Epidermal melanocyte (primary cell): ENCODE measurements at regions not wholly inside any gene's neighbourhood (a gene's known extent, or its start where the extent isn't known, plus 50 kb on each side); places are given as distances from the start of the nearest gene placed in this dataset.

ENCODE experiments used
- DNase-seq: peaks from one replicate; pipeline ENCODE4 v3.0.0; 2011; ENCODE audit warnings: low spot score; ENCODE audit not compliant: insufficient read length

DNA sequence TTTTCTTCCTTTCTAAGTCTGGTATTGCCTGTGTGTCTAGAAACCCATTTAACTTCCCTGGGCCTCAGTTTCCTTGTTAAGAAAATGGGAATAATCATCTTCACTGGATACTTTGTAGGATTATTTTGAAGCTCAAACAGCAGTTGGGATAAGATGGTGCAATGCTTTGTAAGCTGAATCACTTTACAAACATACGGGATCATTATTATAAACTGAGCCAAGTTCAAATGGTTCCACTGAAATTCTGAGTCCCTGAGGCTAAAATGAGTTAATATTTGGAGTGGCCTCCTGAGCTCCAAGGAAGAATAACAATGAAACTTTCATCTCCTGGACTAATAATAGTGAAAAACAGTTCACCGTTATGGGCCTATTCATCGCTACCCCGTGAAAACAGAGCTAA, 388.0 kb downstream of the PLPP3 start:
- DNase-seq = no peak

DNA sequence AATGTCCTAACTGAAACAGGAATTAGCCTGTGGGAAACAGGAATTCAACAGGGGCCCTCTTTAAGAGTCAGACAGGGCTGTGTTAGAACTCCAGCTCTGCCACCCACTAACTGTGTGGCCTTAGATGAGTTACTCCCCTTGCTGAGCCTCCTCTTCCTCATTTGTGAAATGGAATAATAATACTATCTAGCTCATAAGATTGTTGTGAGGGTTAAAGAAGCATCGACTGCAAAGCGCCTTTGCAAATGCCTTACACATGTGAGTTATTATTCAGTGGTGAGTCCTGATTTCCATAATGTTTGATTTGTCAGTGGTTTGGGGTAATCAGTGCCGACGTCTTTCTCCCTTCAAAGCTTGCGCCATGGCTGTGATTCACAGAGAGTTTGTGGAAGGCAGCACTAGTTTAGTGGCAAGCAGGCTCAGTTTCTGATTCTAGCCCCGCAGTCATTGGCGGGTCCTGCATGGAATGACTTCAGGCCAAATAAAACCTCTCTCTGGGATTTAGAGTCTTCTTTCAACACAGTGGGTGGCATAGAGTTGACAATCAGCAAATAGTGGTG, 388.5 kb downstream of the PLPP3 start:
- no peak for DNase-seq

DNA sequence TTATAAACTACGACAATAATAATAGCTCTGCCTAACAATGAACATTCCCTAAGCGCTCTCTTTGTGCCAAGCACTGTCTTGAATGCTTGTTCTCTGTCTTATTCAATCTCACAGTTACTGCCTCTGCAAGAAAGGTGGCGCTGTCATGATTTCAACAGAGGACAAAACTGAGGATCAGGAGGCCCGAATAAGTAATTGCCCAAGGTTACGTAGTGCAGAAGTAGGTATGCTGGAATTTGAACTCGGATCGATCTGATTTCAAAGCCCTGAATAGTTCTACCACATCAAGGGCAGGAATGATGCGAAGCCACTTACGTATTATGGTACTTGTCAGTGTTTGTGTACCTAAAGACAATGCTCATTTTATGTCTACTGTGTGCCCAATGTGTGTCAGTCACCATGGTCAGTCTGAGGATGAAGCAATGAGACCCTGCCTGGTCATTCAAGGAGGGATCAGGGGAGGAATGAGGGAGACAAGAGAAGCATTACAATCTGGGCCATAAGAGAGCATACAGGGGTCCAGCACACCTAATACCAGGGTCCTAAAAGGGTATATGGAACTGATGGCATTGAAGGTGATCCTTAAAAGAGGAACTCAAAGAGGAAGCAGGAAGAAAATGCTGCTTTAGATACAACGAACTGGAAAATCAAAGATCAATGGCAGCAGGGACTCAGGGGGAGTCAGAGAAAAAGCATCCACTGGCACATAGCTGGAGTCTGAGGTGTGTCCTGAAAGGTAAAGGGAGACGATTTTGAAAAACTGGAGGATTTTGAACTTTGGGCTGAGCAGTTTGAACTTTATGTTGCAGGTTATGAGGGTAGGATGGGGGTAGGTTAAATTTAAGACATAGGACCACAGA, 389.2 kb downstream of the PLPP3 start:
- DNase-seq = no peak

DNA sequence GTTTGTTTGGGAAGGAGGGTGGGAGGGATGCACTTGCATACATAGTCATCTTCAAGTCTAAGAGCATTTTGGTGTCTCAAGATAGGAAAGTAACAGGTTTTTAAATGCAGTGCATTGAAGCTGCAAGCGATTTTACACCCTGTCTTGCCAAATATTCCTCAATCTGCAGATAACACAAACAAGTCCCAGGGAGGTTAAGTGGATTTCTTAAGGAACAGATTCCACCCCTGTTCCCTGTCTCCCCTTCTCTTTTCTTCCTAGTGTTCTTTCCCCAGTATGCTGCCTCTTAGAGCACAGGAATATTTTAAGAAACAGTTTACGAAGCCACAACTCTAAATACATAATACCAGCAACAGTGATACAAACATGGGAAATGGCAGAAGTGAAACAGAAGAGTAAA, 389.9 kb downstream of the PLPP3 start:
- DNase-seq = no peak

DNA sequence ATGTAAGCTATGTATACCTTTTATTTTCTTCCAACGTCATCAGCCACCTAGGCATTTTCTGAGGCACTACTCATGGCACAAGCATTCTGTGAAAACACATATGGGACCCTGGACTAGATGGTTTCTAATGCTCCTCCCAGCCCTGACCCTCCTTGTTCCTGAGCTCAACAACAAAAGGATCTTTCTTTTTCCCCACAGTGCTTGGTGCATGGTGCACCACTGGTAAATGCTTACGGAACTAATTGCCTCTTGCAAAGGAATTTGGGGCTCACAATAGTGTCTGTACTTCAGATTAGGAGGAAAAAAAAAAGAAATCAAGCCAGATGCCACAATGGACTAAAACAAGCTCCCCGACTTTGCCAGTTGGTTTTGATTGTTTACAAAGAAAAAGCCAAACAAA, 390.5 kb downstream of the PLPP3 start:
- DNase-seq = no peak

GRCh38 chr1:56188221-56188620, 391.1 kb downstream of the PLPP3 start:
- no peak for DNase-seq

DNA sequence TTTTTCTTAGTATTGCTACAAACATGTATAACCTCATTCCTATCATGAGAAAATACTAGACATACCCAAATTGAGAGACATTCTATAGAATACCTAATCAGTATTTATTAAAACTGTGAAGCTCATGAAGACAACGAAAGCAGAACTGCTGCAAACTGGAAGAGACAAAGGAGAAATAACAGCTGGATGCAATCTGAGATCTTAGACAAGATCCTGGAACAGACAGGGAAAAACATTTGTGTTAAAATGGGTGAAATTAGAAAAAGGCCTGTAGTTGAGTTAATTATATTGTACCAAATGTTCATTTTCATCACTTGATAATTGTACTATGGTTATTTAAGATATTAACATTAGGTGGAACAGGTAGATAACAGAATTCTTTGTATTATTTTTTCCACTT, 392.0 kb downstream of the PLPP3 start:
- DNase-seq = no peak

GRCh38 chr1:56185493-56185892, 393.9 kb downstream of the PLPP3 start:
- no peak for DNase-seq

DNA sequence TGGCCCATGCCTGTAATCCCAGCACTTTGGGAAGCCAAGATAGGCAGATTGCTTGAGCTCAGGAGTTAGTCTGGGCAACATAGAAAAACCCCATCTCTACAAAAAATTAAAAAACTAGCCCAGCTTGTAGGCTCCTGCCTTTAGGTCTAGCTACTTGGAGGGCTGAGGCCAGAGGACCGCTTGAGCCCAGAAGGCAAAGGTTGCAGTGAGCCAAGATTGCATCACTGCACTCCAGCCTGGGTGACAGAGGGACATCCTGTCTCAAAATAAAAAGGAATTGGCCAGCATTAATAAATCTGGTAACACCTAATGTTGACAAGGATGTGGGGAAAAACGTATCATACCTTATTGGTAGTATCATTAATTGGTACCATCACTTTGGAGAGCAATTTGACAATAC, 396.2 kb downstream of the PLPP3 start:
- no peak for DNase-seq

DNA sequence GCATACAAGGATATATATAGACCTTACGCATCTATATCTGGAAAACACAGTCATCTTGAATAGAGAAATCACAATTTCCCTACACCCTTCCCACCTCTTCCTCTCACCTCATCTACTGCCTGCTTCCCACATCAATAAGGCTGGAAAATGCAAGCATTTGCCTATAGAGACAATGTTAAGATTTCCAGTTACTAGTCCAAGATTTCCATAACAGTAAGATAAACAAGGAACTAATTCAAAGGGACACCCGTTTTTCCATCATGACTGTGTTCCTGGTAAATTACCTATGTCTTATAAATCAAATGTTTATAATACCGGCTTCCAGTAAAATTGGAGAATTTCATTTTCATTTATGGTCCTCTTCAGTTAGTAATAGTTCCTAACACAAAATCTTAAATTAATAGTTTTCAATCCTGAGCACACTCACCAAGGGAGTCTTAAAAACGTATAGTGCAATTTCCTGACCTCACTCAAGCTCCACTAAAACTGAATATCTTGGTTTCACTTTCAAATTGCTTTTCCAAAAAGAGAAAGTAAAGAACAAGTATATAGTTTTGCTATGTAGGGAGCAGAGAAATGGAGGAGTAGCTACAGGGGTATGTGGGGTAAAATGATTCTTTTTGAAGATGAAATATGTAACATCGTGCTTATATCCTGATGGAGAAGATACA, 398.7 kb downstream of the PLPP3 start:
- no peak for DNase-seq

DNA sequence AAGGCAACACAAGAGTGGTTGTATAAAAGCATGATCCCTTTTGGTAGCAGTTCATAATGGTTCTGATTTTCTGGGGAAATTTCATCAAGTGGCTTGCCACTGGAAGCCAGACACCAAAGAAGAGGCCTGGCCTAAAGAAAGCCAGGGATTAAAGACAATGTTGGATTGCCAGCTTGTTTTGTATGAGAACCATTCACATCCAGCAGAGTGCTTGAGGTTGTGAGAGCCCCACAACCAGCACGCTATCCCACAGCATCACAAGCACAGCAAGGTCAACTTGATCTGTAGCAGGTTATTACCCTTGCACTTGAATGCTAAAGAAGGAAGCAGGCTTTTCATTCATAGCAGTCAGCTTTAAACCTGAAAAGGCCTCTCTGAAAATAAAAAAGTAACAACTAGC, 399.8 kb downstream of the PLPP3 start:
- DNase-seq = no peak

GRCh38 chr1:56175211-56175610, 404.2 kb downstream of the PLPP3 start:
- no peak for DNase-seq

GRCh38 chr1:56174176-56174885, 405.0 kb downstream of the PLPP3 start:
- DNase-seq = no peak

GRCh38 chr1:56173736-56174135, 405.6 kb downstream of the PLPP3 start:
- no peak for DNase-seq

DNA sequence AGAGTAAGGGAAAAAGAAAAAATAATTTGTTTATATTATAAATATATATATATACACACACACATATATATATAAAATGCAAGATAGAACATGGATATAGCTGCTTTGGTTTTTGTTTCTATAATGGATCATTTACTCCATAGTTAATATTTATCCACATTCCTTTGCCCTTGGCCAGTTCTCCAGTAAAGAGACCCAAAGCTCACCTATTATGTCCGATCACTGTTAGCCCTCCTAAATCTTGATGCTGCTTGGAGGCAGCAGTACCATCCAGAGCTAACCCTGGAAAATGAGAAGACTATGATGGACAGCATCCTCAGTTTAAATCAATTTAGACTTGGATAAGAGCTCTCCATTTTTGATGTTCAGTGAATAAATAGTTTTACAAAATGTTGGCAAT, 407.7 kb downstream of the PLPP3 start:
- DNase-seq = no peak

DNA sequence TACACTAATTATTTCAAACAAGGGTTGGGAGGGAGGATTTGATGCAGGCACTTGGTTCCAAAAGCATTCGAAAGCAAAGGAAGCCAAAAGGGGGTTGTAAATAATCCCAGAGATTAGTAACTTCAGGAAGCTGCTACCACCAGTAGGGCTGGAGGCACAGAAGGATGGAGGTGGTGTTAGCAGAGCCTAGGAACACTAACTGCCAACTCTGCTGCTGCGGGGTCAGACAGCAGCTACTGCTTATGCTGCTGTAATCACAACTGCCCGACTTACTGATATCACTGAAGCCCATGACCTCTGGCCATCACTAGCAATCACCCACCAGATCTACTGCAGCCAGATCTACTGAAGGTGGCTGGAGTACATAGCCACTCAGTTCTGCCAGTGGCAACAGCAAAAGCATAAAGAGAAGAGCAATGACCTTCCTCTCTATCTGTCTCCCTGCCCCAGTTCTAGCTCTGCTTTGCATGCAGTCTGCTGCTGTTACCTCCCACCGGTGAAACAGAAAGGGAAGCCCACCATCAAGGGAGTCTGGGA, 408.5 kb downstream of the PLPP3 start:
- DNase-seq = no peak

DNA sequence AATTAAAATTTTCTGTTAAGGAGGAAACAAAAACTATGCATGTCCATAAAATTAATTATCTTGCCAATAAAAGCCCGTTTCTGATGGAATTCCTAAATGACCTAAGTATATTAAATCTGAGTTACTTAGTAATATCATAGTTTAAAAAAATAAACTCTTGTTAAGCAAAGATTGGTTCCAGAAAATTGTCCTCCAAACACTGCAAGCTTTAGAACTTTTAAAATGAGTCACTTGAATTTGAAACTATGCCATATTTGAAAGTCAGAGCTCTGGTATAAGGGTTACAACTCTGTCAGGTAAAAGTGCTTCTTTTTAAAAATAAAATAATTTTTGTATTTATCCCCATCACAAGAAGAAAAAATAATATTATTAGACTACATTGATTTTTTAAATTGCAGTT, 409.5 kb downstream of the PLPP3 start:
- DNase-seq = no peak

- no peak for DNase-seq
These were observed 411.2 kb downstream of the PLPP3 start for GRCh38 chr1:56168176-56168575.

- no peak for DNase-seq
These were observed 411.8 kb downstream of the PLPP3 start for GRCh38 chr1:56167596-56167995.

GRCh38 chr1:56160773-56161315, 418.5 kb downstream of the PLPP3 start:
- no peak for DNase-seq
